Omental fat pad (tissue), 3 donors: ENCODE measurements at regions not wholly inside any gene's neighbourhood (a gene's known extent, or its start where the extent isn't known, plus 50 kb on each side); places are given as distances from the start of the nearest gene placed in this dataset.

Experiments
- ATAC-seq: fragments of 150-250 bp; one replicate; pipeline ENCODE4 v1.9.1; 2016; ENCODE audit warnings: mild to moderate bottlenecking, moderate library complexity; ENCODE audit not compliant: low FRiP score
- DNase-seq: peaks from one replicate; pipeline ENCODE4 v3.0.0-alpha.2; 2019; ENCODE audit warnings: low spot score
- CTCF ChIP-seq, 3 donors: fragments of 450-650 bp; IDR thresholded peaks; one replicate each; pipeline ENCODE4 v1.5.1; 2016 to 2017; ENCODE audit warnings: antibody characterized with exemption in 3 of 3, mild to moderate bottlenecking in 3 of 3, moderate library complexity in 2 of 3

DNA sequence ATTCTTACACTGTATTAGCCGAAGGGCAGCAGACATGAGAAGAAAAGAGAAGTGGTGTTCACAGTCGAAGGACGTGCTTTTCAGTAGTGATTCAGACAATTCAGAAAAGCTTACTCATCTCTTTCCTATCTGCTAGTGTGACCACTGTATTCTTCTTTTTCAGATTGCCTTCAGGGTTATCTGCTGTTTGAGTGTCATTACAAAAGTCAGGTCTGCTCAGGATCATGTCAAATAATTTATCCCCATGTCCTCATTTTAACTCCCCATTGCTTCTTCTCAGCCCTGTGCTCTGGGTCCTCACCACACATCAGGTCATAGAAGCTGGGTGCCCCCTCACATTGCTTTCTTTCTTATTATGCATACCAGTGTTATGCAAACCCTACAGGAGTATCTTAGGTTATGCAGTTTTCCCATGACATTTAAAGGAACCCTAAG lies 394.0 kb downstream of the CETN3 start:
- ATAC-seq (peak; percentile 59), DNase-seq (no peak)

DNA sequence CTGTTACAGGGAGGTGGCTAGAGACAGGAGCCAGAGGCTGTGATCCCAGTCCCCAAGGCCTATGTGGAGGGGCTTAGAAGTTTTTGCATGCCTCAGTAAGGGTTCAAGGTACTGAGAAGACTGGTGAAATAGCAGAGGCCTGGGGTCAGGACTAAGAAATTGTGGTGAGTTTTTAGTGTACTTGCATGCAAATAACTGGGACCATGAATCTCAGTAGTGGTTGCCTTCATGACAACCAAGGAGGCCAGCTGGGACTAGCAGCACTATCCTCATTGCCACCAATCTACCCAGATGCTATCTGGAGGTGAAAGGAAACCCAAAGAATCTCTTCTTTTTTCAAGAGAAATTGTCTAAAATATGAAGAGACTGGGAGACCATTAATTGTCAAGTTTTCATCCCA lies 395.1 kb downstream of the CETN3 start:
- ATAC-seq: no peak
- no peak for TF ChIP-seq CTCF (IDR thresholded peaks at IDR 0.05)
- DNase-seq: no peak

More for the DNA sequence above, 394.0 kb downstream of the CETN3 start:
- TF ChIP-seq CTCF (IDR thresholded peaks at IDR 0.05): no peak

GRCh38 chr5:90000351-90000750 lies 409.2 kb downstream of the CETN3 start:
- DNase-seq: no peak
- TF ChIP-seq CTCF (IDR thresholded peaks at IDR 0.05): no peak
- ATAC-seq: no peak

DNA sequence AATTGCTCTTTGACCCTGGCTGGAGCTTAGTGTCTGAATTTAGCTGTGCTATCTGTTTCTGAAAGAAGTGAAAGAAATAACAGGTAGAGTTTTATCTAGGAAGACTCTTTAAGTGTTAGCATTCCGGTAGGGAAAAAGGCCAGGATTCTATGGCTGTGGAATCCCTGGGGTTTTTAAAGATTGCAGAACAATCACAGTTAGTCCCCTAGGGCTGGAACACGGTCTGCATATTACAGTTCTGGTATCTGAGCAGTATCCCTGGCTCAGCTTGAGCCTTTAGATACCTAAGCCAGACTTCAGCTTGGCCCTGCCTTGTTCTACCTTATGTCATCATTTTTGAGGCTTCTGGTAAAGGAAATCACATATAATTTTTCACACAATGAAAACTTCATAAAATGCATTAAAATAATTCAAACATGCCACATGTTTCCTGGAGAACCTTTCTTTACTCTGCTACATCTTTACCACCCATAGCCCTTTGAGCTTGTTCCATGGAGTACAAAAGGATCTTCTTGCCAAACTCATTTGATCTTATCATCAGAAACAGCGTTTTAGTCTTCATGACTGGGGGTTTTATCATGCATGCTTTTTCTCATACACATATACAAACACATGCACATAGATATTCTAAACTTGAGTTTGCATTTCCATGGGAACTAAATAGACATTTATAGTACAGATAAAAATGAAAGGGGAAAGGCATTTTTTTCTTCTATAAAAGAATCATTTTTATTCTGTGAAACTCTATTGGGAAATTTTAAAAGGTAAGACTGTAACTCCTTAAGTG lies 410.8 kb downstream of the CETN3 start:
- DNase-seq (no peak), ATAC-seq (no peak)
- TF ChIP-seq CTCF (IDR thresholded peaks at IDR 0.05): no peak

DNA sequence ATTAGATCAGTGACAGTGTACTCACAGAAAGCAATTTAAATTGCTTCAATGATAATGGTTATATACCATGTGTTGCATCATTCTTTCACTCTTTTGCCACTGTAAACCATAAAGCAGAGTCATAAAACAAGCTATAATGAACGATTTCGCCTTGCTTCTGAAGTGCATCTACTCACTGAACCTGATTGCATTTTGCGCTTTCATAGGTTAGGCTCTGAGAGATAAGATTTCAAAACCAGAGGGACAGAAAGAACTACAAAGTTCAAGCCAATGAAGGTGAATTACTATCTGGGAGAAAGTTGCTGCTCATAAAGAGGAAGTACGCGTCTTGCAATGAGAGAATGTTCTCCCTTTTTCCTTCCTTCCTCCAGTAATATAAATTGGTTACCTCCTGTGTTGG lies 412.7 kb downstream of the CETN3 start:
- ATAC-seq: no peak
- TF ChIP-seq CTCF (IDR thresholded peaks at IDR 0.05): no peak

DNA sequence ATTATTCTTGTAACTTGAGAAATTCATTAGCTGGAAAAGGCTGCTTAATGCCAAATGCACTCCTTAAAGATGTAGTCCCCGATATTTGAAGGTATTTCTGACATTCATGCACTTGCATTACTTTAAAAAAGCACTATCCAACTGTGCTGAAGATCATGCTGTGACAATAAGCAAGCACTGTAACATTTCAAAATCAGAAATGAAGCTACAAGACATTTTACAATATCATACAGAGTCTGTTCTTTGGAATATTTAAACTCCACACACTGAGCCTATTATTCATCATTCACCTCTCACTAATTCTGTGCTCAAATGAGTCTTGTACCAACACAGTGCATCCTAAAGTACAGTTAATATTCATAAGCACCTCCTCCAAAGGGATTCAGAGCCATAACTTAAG lies 413.2 kb downstream of the CETN3 start:
- no peak for ATAC-seq
- no peak for TF ChIP-seq CTCF (IDR thresholded peaks at IDR 0.05)
- DNase-seq: no peak

More for the DNA sequence above, 412.7 kb downstream of the CETN3 start:
- DNase-seq: no peak

DNA sequence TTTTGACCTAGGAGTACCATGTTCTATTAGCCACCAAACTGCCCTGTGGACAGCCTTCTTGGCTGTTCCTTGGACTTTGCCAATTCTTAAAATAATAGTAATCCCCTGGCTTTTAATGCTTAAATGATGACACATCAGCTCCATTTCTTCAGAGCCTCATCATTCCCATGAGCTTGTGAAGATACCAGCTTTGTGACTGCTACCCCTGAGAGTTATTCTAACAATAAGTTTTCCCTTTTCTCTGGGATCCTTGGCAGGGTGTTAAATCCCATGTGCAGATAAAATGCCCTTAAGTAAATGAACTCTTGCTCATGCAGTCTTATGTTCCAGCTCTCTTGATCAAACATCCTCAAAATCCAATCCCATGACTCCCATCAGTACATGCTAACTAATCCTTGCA lies 415.3 kb downstream of the CETN3 start:
- ATAC-seq: no peak
- no peak for DNase-seq
- TF ChIP-seq CTCF (IDR thresholded peaks at IDR 0.05): no peak
